ENCODE measurements at regions not wholly inside any gene's neighbourhood (a gene's known extent, or its start where the extent isn't known, plus 50 kb on each side); places are given as distances from the start of the nearest gene placed in this dataset.
A peak's percentile ranks its signal among the peaks of the same experiment; 100 is the strongest.

- H2BK12ac ChIP-seq (ENCODE audit: low read length), result no peak overlapping the region
- H2BK5ac ChIP-seq (ENCODE audit: low read depth, low read length, poor library complexity), result no peak overlapping the region
- no peaks in the 10 kb centered on the region for H3K27me3 ChIP-seq (ENCODE audit: insufficient read depth, low read length)
- H3K79me1 ChIP-seq (ENCODE audit: low read length), result no peaks in the 10 kb centered on the region
- no peak overlapping the region for H3K23ac ChIP-seq (ENCODE audit: low read length)
- no peaks in the 10 kb centered on the region for H3K36me3 ChIP-seq (ENCODE audit: control insufficient read depth in 1 of 2, insufficient read depth in 2 of 2, low read length in 2 of 2)
- peaks cover 2% of the 10 kb centered on the region for H3K9me3 ChIP-seq (ENCODE audit: insufficient read depth, low read depth, low read length)
- H3K27ac ChIP-seq (ENCODE audit: low read depth, low read length), result no peak overlapping the region
- no peak overlapping the region for H3K4me2 ChIP-seq (ENCODE audit: low read length)
- no peak overlapping the region for H3K14ac ChIP-seq (ENCODE audit: low read length)
- no peak overlapping the region for H3K4ac ChIP-seq (ENCODE audit: low read depth, low read length)
- H4K8ac ChIP-seq (ENCODE audit: low read depth, low read length), result no peak overlapping the region
- DNase-seq, result peak; percentile 49 to 86
- no peak overlapping the region for H3K9ac ChIP-seq (ENCODE audit: low read length)
- no peak overlapping the region for H4K91ac ChIP-seq (ENCODE audit: low read depth, low read length)
- H3K18ac ChIP-seq (ENCODE audit: low read length), result no peak overlapping the region
- H3K4me3 ChIP-seq (ENCODE audit: low read depth, low read length), result no peak overlapping the region
- H2AFZ ChIP-seq (ENCODE audit: insufficient read depth, low read length, poor library complexity), result no peak overlapping the region
- H3K4me1 ChIP-seq (ENCODE audit: control insufficient read depth in 1 of 2, insufficient read depth in 2 of 2, low read length in 2 of 2), result no peaks in the 10 kb centered on the region
- WGBS (ENCODE audit: extremely low coverage, insufficient coverage, insufficient read length), result no CpG with 5 or more reads among the region's 5 CpGs
- no peak overlapping the region for H4K12ac ChIP-seq (ENCODE audit: low read depth, low read length)
- H3K79me2 ChIP-seq (ENCODE audit: control insufficient read depth, insufficient read depth, low read length, poor library complexity), result no peaks in the 10 kb centered on the region
- no peak overlapping the region for H2AK5ac ChIP-seq (ENCODE audit: low read length)
- no peak overlapping the region for H2BK120ac ChIP-seq (ENCODE audit: insufficient read depth, low read length, poor library complexity)
Observed at GRCh38 chr20:22920898-22921297, 114.2 kb upstream of the SSTR4 start.

GRCh38 chr20:22921595-22922421 is 113.3 kb upstream of the SSTR4 start:
- Histone ChIP-seq H2BK5ac (ENCODE audit: low read depth, low read length, poor library complexity) (no peak overlapping the region), H3K27me3 (ENCODE audit: insufficient read depth, low read length) (no peaks in the 10 kb centered on the region), H3K4me1 (ENCODE audit: control insufficient read depth in 1 of 2, insufficient read depth in 2 of 2, low read length in 2 of 2) (no peaks in the 10 kb centered on the region), H3K9me3 (ENCODE audit: insufficient read depth, low read depth, low read length) (no peaks in the 10 kb centered on the region), H3K4me3 (ENCODE audit: low read depth, low read length) (no peak overlapping the region), H3K14ac (ENCODE audit: low read length) (no peak overlapping the region), H3K18ac (ENCODE audit: low read length) (no peak overlapping the region), H2AFZ (ENCODE audit: insufficient read depth, low read length, poor library complexity) (no peak overlapping the region), H3K4ac (ENCODE audit: low read depth, low read length) (no peak overlapping the region), H4K91ac (ENCODE audit: low read depth, low read length) (no peak overlapping the region), H2BK12ac (ENCODE audit: low read length) (no peak overlapping the region), H3K9ac (ENCODE audit: low read length) (no peak overlapping the region), H4K12ac (ENCODE audit: low read depth, low read length) (no peak overlapping the region), H3K79me1 (ENCODE audit: low read length) (no peaks in the 10 kb centered on the region), H3K36me3 (ENCODE audit: control insufficient read depth in 1 of 2, insufficient read depth in 2 of 2, low read length in 2 of 2) (no peaks in the 10 kb centered on the region), H3K4me2 (ENCODE audit: low read length) (no peak overlapping the region), H3K79me2 (ENCODE audit: control insufficient read depth, insufficient read depth, low read length, poor library complexity) (no peaks in the 10 kb centered on the region), H3K23ac (ENCODE audit: low read length) (no peak overlapping the region), H2AK5ac (ENCODE audit: low read length) (no peak overlapping the region), H2BK120ac (ENCODE audit: insufficient read depth, low read length, poor library complexity) (no peak overlapping the region), H3K27ac (ENCODE audit: low read depth, low read length) (no peak overlapping the region), H4K8ac (ENCODE audit: low read depth, low read length) (no peak overlapping the region)
- peak; percentile 34 to 88 for DNase-seq
- WGBS (ENCODE audit: extremely low coverage, insufficient coverage, insufficient read length), result no CpG with 5 or more reads among the region's 7 CpGs

- Histone ChIP-seq H4K8ac (ENCODE audit: low read depth, low read length) (no peak overlapping the region), H3K18ac (ENCODE audit: low read length) (no peak overlapping the region), H3K4me1 (ENCODE audit: control insufficient read depth in 1 of 2, insufficient read depth in 2 of 2, low read length in 2 of 2) (no peaks in the 10 kb centered on the region), H3K9me3 (ENCODE audit: insufficient read depth, low read depth, low read length) (no peaks in the 10 kb centered on the region), H3K9ac (ENCODE audit: low read length) (no peak overlapping the region), H2AFZ (ENCODE audit: insufficient read depth, low read length, poor library complexity) (no peak overlapping the region), H2BK12ac (ENCODE audit: low read length) (no peak overlapping the region), H3K4me2 (ENCODE audit: low read length) (no peak overlapping the region), H3K4me3 (ENCODE audit: low read depth, low read length) (no peak overlapping the region), H4K91ac (ENCODE audit: low read depth, low read length) (no peak overlapping the region), H3K4ac (ENCODE audit: low read depth, low read length) (no peak overlapping the region), H4K12ac (ENCODE audit: low read depth, low read length) (no peak overlapping the region), H3K79me2 (ENCODE audit: control insufficient read depth, insufficient read depth, low read length, poor library complexity) (no peaks in the 10 kb centered on the region), H3K36me3 (ENCODE audit: control insufficient read depth in 1 of 2, insufficient read depth in 2 of 2, low read length in 2 of 2) (no peaks in the 10 kb centered on the region), H3K79me1 (ENCODE audit: low read length) (no peaks in the 10 kb centered on the region), H3K14ac (ENCODE audit: low read length) (no peak overlapping the region), H2AK5ac (ENCODE audit: low read length) (no peak overlapping the region), H2BK120ac (ENCODE audit: insufficient read depth, low read length, poor library complexity) (no peak overlapping the region), H2BK5ac (ENCODE audit: low read depth, low read length, poor library complexity) (no peak overlapping the region), H3K27ac (ENCODE audit: low read depth, low read length) (no peak overlapping the region), H3K23ac (ENCODE audit: low read length) (no peak overlapping the region), H3K27me3 (ENCODE audit: insufficient read depth, low read length) (no peaks in the 10 kb centered on the region)
- no CpG with 5 or more reads among the region's 2 CpGs for WGBS (ENCODE audit: extremely low coverage, insufficient coverage, insufficient read length)
- no peak for DNase-seq
Observed at GRCh38 chr20:22922987-22923386, 112.1 kb upstream of the SSTR4 start.

- no peak overlapping the region for H3K4me2 ChIP-seq (ENCODE audit: low read length)
- H3K18ac ChIP-seq (ENCODE audit: low read length), result no peak overlapping the region
- H3K4me3 ChIP-seq (ENCODE audit: low read depth, low read length), result no peak overlapping the region
- no peaks in the 10 kb centered on the region for H3K4me1 ChIP-seq (ENCODE audit: control insufficient read depth in 1 of 2, insufficient read depth in 2 of 2, low read length in 2 of 2)
- no peak for DNase-seq
- H3K27ac ChIP-seq (ENCODE audit: low read depth, low read length), result no peak overlapping the region
- no peaks in the 10 kb centered on the region for H3K79me2 ChIP-seq (ENCODE audit: control insufficient read depth, insufficient read depth, low read length, poor library complexity)
- H3K27me3 ChIP-seq (ENCODE audit: insufficient read depth, low read length), result no peaks in the 10 kb centered on the region
- no peak overlapping the region for H3K4ac ChIP-seq (ENCODE audit: low read depth, low read length)
- H2BK120ac ChIP-seq (ENCODE audit: insufficient read depth, low read length, poor library complexity), result no peak overlapping the region
- no peaks in the 10 kb centered on the region for H3K79me1 ChIP-seq (ENCODE audit: low read length)
- no peak overlapping the region for H4K91ac ChIP-seq (ENCODE audit: low read depth, low read length)
- H2BK5ac ChIP-seq (ENCODE audit: low read depth, low read length, poor library complexity), result no peak overlapping the region
- H3K36me3 ChIP-seq (ENCODE audit: control insufficient read depth in 1 of 2, insufficient read depth in 2 of 2, low read length in 2 of 2), result no peaks in the 10 kb centered on the region
- WGBS (ENCODE audit: extremely low coverage, insufficient coverage, insufficient read length), result 100% methylated on average over 1 of the region's 4 CpGs
- no peak overlapping the region for H2AK5ac ChIP-seq (ENCODE audit: low read length)
- no peak overlapping the region for H4K12ac ChIP-seq (ENCODE audit: low read depth, low read length)
- H2AFZ ChIP-seq (ENCODE audit: insufficient read depth, low read length, poor library complexity), result no peak overlapping the region
- no peak overlapping the region for H2BK12ac ChIP-seq (ENCODE audit: low read length)
- no peak overlapping the region for H3K9ac ChIP-seq (ENCODE audit: low read length)
- H3K23ac ChIP-seq (ENCODE audit: low read length), result no peak overlapping the region
- no peak overlapping the region for H4K8ac ChIP-seq (ENCODE audit: low read depth, low read length)
- H3K9me3 ChIP-seq (ENCODE audit: insufficient read depth, low read depth, low read length), result no peaks in the 10 kb centered on the region
- H3K14ac ChIP-seq (ENCODE audit: low read length), result no peak overlapping the region
Observed at GRCh38 chr20:22924046-22924737, 110.9 kb upstream of the SSTR4 start.
